CD14-positive monocyte (primary cell): ENCODE measurements at regions not wholly inside any gene's neighbourhood (a gene's known extent, or its start where the extent isn't known, plus 50 kb on each side); places are given as distances from the start of the nearest gene placed in this dataset.

Experiments
- DNase-seq, 3 donors: peaks; one replicate each; pipeline ENCODE4 v3.0.0-alpha.2; 2011 to 2022
- H2AFZ ChIP-seq: 2 replicates; pipeline ENCODE4 v1.6.0; 2012; ENCODE audit warnings: mild to moderate bottlenecking, low read depth, low read length, inconsistent platforms; ENCODE audit not compliant: insufficient read depth, poor library complexity, severe bottlenecking
- H3K27ac ChIP-seq, 2 donors: 1 replicate in 1 of 2; 2 replicates in 1 of 2; pipeline ENCODE4 v1.5.1; 2012 to 2013; ENCODE audit warnings: low read length in 2 of 2, control low read depth in 1 of 2, inconsistent platforms in 1 of 2, low read depth in 1 of 2, mild to moderate bottlenecking in 1 of 2
- H3K27me3 ChIP-seq, 2 donors: one replicate each; pipeline versions ENCODE4 v1.6.0 to v1.6.1; 2011 to 2013; ENCODE audit warnings: low read length in 2 of 2; ENCODE audit not compliant: control insufficient read depth in 2 of 2, insufficient read depth in 2 of 2
- H3K36me3 ChIP-seq, 2 donors: replicated peaks in 1 of 2; 1 replicate in 1 of 2; 2 replicates in 1 of 2; pipeline versions ENCODE4 v1.5.1 to v1.6.1; 2012 to 2013; ENCODE audit warnings: low read length in 2 of 2, control low read depth in 1 of 2, inconsistent platforms in 1 of 2, mild to moderate bottlenecking in 1 of 2; ENCODE audit not compliant: insufficient read depth in 2 of 2, control insufficient read depth in 1 of 2
- H3K4me1 ChIP-seq, 2 donors: 1 replicate in 1 of 2; 2 replicates in 1 of 2; pipeline versions ENCODE4 v1.5.1 to v1.6.1; 2012 to 2013; ENCODE audit warnings: low read length in 2 of 2, control low read depth in 1 of 2, inconsistent platforms in 1 of 2, mild to moderate bottlenecking in 1 of 2, moderate library complexity in 1 of 2; ENCODE audit not compliant: insufficient read depth in 2 of 2, control insufficient read depth in 1 of 2
- H3K4me2 ChIP-seq: replicated peaks from 2 replicates; pipeline ENCODE3; 2012; ENCODE audit warnings: low read length, moderate library complexity, mild to moderate bottlenecking; ENCODE audit not compliant: poor library complexity, severe bottlenecking; ENCODE audit errors: extremely low read depth
- H3K4me3 ChIP-seq, 3 experiments: fragments of 200-600 bp in 1 of 3; sonication (generic) in 1 of 3; replicated peaks in 1 of 3; 1 replicate in 2 of 3; 2 replicates in 1 of 3; pipeline ENCODE4 v1.5.1; 2011 to 2013; ENCODE audit warnings: low read length in 3 of 3, mild to moderate bottlenecking in 3 of 3, control low read depth in 2 of 3, low read depth in 2 of 3, inconsistent platforms in 1 of 3, moderate library complexity in 1 of 3
- H3K79me2 ChIP-seq: 2 replicates; pipeline ENCODE4 v1.6.0; 2012; ENCODE audit warnings: mild to moderate bottlenecking, control low read depth, inconsistent platforms, low read length, moderate library complexity; ENCODE audit not compliant: insufficient read depth
- H3K9ac ChIP-seq: 2 replicates; pipeline ENCODE4 v1.6.0; 2017; ENCODE audit warnings: low read length, mild to moderate bottlenecking; ENCODE audit not compliant: insufficient read depth, poor library complexity, severe bottlenecking
- H3K9me3 ChIP-seq, 2 donors: replicated peaks in 1 of 2; 1 replicate in 1 of 2; 2 replicates in 1 of 2; pipeline versions ENCODE4 v1.5.1 to v1.6.1; 2012 to 2013; ENCODE audit warnings: low read length in 2 of 2, control low read depth in 1 of 2; ENCODE audit not compliant: control insufficient read depth in 1 of 2, insufficient read depth in 1 of 2
- H4K20me1 ChIP-seq: 2 replicates; pipeline ENCODE4 v1.6.0; 2012; ENCODE audit warnings: mild to moderate bottlenecking, low read length, control low read depth, moderate library complexity; ENCODE audit not compliant: insufficient read depth
- H3K27ac Mint-ChIP-seq, 7 donors: one replicate each; pipeline ENCODE4 v1.8.0; 2020; ENCODE audit warnings: mild to moderate bottlenecking in 7 of 7, mixed read lengths in 7 of 7, moderate library complexity in 6 of 7, inconsistent platforms in 2 of 7
- H3K27me3 Mint-ChIP-seq, 3 donors: one replicate each; pipeline ENCODE4 v1.8.0; 2021 to 2022; ENCODE audit warnings: low read depth in 3 of 3, mild to moderate bottlenecking in 3 of 3, mixed read lengths in 3 of 3, moderate library complexity in 3 of 3, inconsistent platforms in 1 of 3
- H3K36me3 Mint-ChIP-seq, 2 donors: one replicate each; pipeline ENCODE4 v1.8.0; 2020; ENCODE audit warnings: mixed read lengths in 2 of 2, inconsistent platforms in 1 of 2, mild to moderate bottlenecking in 1 of 2
- H3K4me1 Mint-ChIP-seq: one replicate; pipeline ENCODE4 v1.8.0; 2020; ENCODE audit warnings: mild to moderate bottlenecking, mixed read lengths
- H3K4me3 Mint-ChIP-seq, 2 donors: one replicate each; pipeline ENCODE4 v1.8.0; 2020; ENCODE audit warnings: mild to moderate bottlenecking in 2 of 2, mixed read lengths in 2 of 2, moderate library complexity in 1 of 2
- H3K9me3 Mint-ChIP-seq, 7 donors: one replicate each; pipeline ENCODE4 v1.8.0; 2020 to 2022; ENCODE audit warnings: mixed read lengths in 7 of 7, mild to moderate bottlenecking in 6 of 7, moderate library complexity in 6 of 7, inconsistent platforms in 2 of 7
- WGBS: methylation state at CpG from one replicate; pipeline ENCODE4 v1.1.5; 2013; ENCODE audit warnings: missing lambda C conversion rate; ENCODE audit not compliant: insufficient coverage; 5-methylcytosine and 5-hydroxymethylcytosine counted together
- intact Hi-C, 2 donors: fragments of 100-400 bp; cut with micrococcal nuclease; formaldehyde crosslinking; loops; one replicate each; pipeline versions ENCODE4 v1.15.0 to v1.15.1; 2023
- TF ChIP-seq, protein P1 (sequence below): fragments of 200-600 bp; IDR thresholded peaks from one replicate; pipeline ENCODE4 v1.8.0; 2022; ENCODE audit warnings: antibody characterized with exemption, mild to moderate bottlenecking

DNA sequence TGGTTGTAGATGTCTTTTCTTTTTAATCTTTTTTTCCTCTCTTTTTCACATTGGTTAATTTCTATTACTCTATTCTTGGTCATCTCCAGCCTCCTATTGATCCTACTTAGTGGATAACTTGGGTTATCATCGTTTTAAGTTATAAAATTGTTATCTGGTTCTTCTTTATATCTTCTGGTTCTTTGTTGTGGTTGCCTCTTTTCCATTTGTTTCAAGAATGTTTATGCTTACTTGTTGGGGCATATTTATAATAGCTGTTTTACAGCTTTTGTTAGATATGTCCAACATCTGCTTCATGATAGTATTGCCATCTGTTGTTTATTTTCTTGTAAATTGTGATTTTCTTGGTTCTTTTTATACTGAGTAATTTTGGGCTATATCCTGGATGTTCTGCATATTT lies 1429.6 kb downstream of the TBC1D22A start:
- peaks cover 4 to 8% of the 10 kb centered on the region in 2 donors for H3K9me3 ChIP-seq
- Mint-ChIP-seq H3K4me3 (no peak overlapping the region), H3K36me3 (no peaks in the 10 kb centered on the region), H3K27me3 (peaks cover 1 to 3% (median 2%) of the 10 kb centered on the region in 3 donors), H3K27ac (no peak overlapping the region), H3K9me3 (peaks cover 8 to 24% (median 16%) of the 10 kb centered on the region in 7 donors), H3K4me1 (no peaks in the 10 kb centered on the region)
- no CpG with 5 or more reads among the region's 1 CpG for WGBS
- no peak overlapping the region for H2AFZ ChIP-seq
- H3K27me3 ChIP-seq, result no peaks in the 10 kb centered on the region
- no peaks in the 10 kb centered on the region for H4K20me1 ChIP-seq
- no peak overlapping the region for H3K27ac ChIP-seq
- no peak overlapping the region for H3K9ac ChIP-seq
- DNase-seq, result no peak
- H3K79me2 ChIP-seq, result no peaks in the 10 kb centered on the region
- no peaks in the 10 kb centered on the region for H3K36me3 ChIP-seq
- TF ChIP-seq, protein P1, sequence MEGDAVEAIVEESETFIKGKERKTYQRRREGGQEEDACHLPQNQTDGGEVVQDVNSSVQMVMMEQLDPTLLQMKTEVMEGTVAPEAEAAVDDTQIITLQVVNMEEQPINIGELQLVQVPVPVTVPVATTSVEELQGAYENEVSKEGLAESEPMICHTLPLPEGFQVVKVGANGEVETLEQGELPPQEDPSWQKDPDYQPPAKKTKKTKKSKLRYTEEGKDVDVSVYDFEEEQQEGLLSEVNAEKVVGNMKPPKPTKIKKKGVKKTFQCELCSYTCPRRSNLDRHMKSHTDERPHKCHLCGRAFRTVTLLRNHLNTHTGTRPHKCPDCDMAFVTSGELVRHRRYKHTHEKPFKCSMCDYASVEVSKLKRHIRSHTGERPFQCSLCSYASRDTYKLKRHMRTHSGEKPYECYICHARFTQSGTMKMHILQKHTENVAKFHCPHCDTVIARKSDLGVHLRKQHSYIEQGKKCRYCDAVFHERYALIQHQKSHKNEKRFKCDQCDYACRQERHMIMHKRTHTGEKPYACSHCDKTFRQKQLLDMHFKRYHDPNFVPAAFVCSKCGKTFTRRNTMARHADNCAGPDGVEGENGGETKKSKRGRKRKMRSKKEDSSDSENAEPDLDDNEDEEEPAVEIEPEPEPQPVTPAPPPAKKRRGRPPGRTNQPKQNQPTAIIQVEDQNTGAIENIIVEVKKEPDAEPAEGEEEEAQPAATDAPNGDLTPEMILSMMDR, result no peak
- intact Hi-C loops, result no loop called here
- H3K4me2 ChIP-seq, result no peak overlapping the region
- H3K4me3 ChIP-seq, result no peak overlapping the region
- no peaks in the 10 kb centered on the region for H3K4me1 ChIP-seq

GRCh38 chr22:48188231-48188721 lies 1425.8 kb downstream of the TBC1D22A start:
- Histone ChIP-seq H3K27me3 (no peaks in the 10 kb centered on the region), H3K27ac (no peak overlapping the region), H3K4me2 (no peak overlapping the region), H3K4me1 (no peaks in the 10 kb centered on the region), H3K36me3 (no peaks in the 10 kb centered on the region), H3K4me3 (no peak overlapping the region), H2AFZ (no peak overlapping the region), H3K9me3 (peaks cover 4 to 8% of the 10 kb centered on the region in 2 donors), H3K79me2 (no peaks in the 10 kb centered on the region), H4K20me1 (no peaks in the 10 kb centered on the region), H3K9ac (no peak overlapping the region)
- TF ChIP-seq, protein P1, result no peak
- WGBS, result 93% methylated on average over 4 of the region's 7 CpGs
- peaks cover 2 to 4% (median 2%) of the 10 kb centered on the region in 3 donors for H3K27me3 Mint-ChIP-seq
- intact Hi-C loops, result no loop called here
- no peaks in the 10 kb centered on the region for H3K36me3 Mint-ChIP-seq
- H3K27ac Mint-ChIP-seq, result no peak overlapping the region
- H3K4me1 Mint-ChIP-seq, result no peaks in the 10 kb centered on the region
- no peak overlapping the region for H3K4me3 Mint-ChIP-seq
- no peak for DNase-seq
- H3K9me3 Mint-ChIP-seq, result peaks cover 4 to 22% (median 16%) of the 10 kb centered on the region in 7 donors
